Hepatocyte (in vitro differentiated cells): ENCODE measurements at regions not wholly inside any gene's neighbourhood (a gene's known extent, or its start where the extent isn't known, plus 50 kb on each side); places are given as distances from the start of the nearest gene placed in this dataset.

Source experiments
- CTCF ChIP-seq: fragments of 200-600 bp; sonication (generic); IDR thresholded peaks from 2 replicates; pipeline ENCODE4 v1.5.1; 2016; ENCODE audit warnings: antibody characterized with exemption, mild to moderate bottlenecking; ENCODE audit not compliant: poor library complexity
- EZH2 ChIP-seq: fragments of 200-600 bp; sonication (generic); IDR thresholded peaks from 2 replicates; pipeline ENCODE4 v1.6.1; 2016; ENCODE audit warnings: antibody characterized with exemption, mild to moderate bottlenecking, borderline replicate concordance
- EZH2phosphoT487 ChIP-seq: fragments of 200-600 bp; sonication (generic); IDR thresholded peaks from one replicate; pipeline ENCODE4 v1.6.1; 2018; ENCODE audit warnings: antibody characterized with exemption, mild to moderate bottlenecking, low read depth, moderate library complexity; ENCODE audit not compliant: unreplicated experiment, severe bottlenecking

GRCh38 chr16:18059577-18059976 is 277.0 kb downstream of the NPIPA8 start:
- TF ChIP-seq CTCF: no peak
- no peak for TF ChIP-seq EZH2
- no peak for TF ChIP-seq EZH2phosphoT487
